ENCODE measurements at regions not wholly inside any gene's neighbourhood (a gene's known extent, or its start where the extent isn't known, plus 50 kb on each side); places are given as distances from the start of the nearest gene placed in this dataset.

GRCh38 chr11:129724866-129725265 is 90.8 kb upstream of the TMEM45B start:
- peaks cover 8% of the 10 kb centered on the region; the same call in 1 of the 2 replicates for H3K27me3 ChIP-seq (ENCODE audit: control insufficient read depth, insufficient read depth, low read length)
- H3K4me1 ChIP-seq (ENCODE audit: control insufficient read depth, insufficient read depth, low read length): no peaks in the 10 kb centered on the region
- no peak overlapping the region for H3K27ac ChIP-seq (ENCODE audit: low read length)
- ChIA-PET CTCF (no interaction called here), POLR2A (no interaction called here)
- BruUV-seq (replicated peaks): no TSS peak
- TF ChIP-seq CTCF (IDR thresholded peaks at IDR 0.05) (no peak), REST (IDR thresholded peaks at IDR 0.05; ENCODE audit: insufficient read depth in 1 of 2, low read depth in 2 of 2, low read length in 1 of 2) (no peak), TCF7L2 (IDR thresholded peaks at IDR 0.05; ENCODE audit: low read depth, low read length) (no peak), POLR2AphosphoS5 (IDR thresholded peaks at IDR 0.05; ENCODE audit: low read depth, low read length) (no peak), SIN3A (IDR thresholded peaks at IDR 0.05; ENCODE audit: borderline replicate concordance, insufficient read depth, low read depth, low read length) (no peak)
- no peaks in the 10 kb centered on the region for H3K9me3 ChIP-seq (ENCODE audit: control insufficient read depth, insufficient read depth, low read depth, low read length)
- H3K36me3 ChIP-seq (ENCODE audit: control insufficient read depth, insufficient read depth, low read length): no peaks in the 10 kb centered on the region
- no peak overlapping the region for H3K4me3 ChIP-seq (ENCODE audit: low read depth in 2 of 2, low read length in 2 of 2)
- ATAC-seq: no peak
- intact Hi-C loops (cut with micrococcal nuclease; ENCODE audit: unreplicated experiment): no loop called here
- no peak for DNase-seq (ENCODE audit: low read depth, low spot score)
- in situ Hi-C loops (cut with HindIII; ENCODE audit: low pct_unique_long_range_greater_than_20kb, low sequenced_read_pairs): no loop called here

GRCh38 chr11:129726179-129726578 is 89.5 kb upstream of the TMEM45B start:
- no peaks in the 10 kb centered on the region for H3K4me1 ChIP-seq (ENCODE audit: control insufficient read depth, insufficient read depth, low read length)
- no peak for ATAC-seq
- POLR2A ChIA-PET: no interaction called here
- no peaks in the 10 kb centered on the region for H3K9me3 ChIP-seq (ENCODE audit: control insufficient read depth, insufficient read depth, low read depth, low read length)
- no peaks in the 10 kb centered on the region for H3K36me3 ChIP-seq (ENCODE audit: control insufficient read depth, insufficient read depth, low read length)
- CTCF ChIA-PET: no interaction called here
- in situ Hi-C loops (cut with HindIII; ENCODE audit: low pct_unique_long_range_greater_than_20kb, low sequenced_read_pairs): no loop called here
- TF ChIP-seq POLR2AphosphoS5 (IDR thresholded peaks at IDR 0.05; ENCODE audit: low read depth, low read length) (no peak), REST (IDR thresholded peaks at IDR 0.05; ENCODE audit: insufficient read depth in 1 of 2, low read depth in 2 of 2, low read length in 1 of 2) (no peak), CTCF (IDR thresholded peaks at IDR 0.05) (no peak), SIN3A (IDR thresholded peaks at IDR 0.05; ENCODE audit: borderline replicate concordance, insufficient read depth, low read depth, low read length) (no peak), TCF7L2 (IDR thresholded peaks at IDR 0.05; ENCODE audit: low read depth, low read length) (no peak)
- no TSS peak for BruUV-seq (replicated peaks)
- peaks cover 8% of the 10 kb centered on the region; the same call in 1 of the 2 replicates for H3K27me3 ChIP-seq (ENCODE audit: control insufficient read depth, insufficient read depth, low read length)
- intact Hi-C loops (cut with micrococcal nuclease; ENCODE audit: unreplicated experiment): no loop called here
- DNase-seq (ENCODE audit: low read depth, low spot score): no peak
- H3K27ac ChIP-seq (ENCODE audit: low read length): no peak overlapping the region
- no peak overlapping the region for H3K4me3 ChIP-seq (ENCODE audit: low read depth in 2 of 2, low read length in 2 of 2)
